Keratinocyte (primary cell): ENCODE measurements at regions not wholly inside any gene's neighbourhood (a gene's known extent, or its start where the extent isn't known, plus 50 kb on each side); places are given as distances from the start of the nearest gene placed in this dataset.

ENCODE experiments used
- EZH2 ChIP-seq: IDR thresholded peaks from one replicate; pipeline ENCODE4 v1.6.1; 2012; ENCODE audit warnings: inconsistent platforms, mild to moderate bottlenecking, low read length, moderate library complexity
- TF ChIP-seq, protein P1 (sequence below), 3 experiments: IDR thresholded peaks in 1 of 3; conservative IDR thresholded peaks in 1 of 3; optimal IDR thresholded peaks in 1 of 3; 2 replicates in 2 of 3; 3 replicates in 1 of 3; pipeline versions ENCODE3 to v1.5.1; 2011; ENCODE audit warnings: low read length in 3 of 3, mild to moderate bottlenecking in 3 of 3, moderate library complexity in 2 of 3, control low read depth in 1 of 3, inconsistent platforms in 1 of 3; ENCODE audit not compliant: insufficient read depth in 2 of 3; ENCODE audit errors: extremely low read depth in 1 of 3

DNA sequence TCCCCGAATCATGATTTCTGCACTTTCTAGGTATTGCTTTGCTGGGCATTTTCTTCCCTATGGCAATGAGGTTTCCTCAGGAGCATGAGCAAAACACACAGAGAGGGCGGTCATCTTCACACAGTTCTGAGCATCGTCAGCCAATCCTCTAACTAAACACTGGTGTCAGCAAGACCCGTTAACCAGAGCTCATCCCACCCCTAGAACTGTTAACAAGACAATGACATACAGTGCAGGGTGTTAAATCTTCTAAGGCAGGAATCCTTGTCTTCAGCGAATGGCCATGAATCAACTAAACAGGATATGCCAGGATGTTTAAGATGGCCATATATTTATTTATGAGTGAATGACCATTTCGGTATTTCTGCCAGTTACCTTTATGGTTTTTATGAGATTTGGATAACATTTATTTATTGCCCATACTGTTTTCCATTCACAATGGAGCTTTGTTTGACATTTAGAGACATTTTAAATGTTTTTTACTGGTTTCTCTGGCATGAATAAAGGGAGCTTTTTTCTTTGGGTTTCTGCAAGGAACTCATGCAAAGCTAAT lies 411.5 kb upstream of the PROK2 start:
- TF ChIP-seq, protein P1, sequence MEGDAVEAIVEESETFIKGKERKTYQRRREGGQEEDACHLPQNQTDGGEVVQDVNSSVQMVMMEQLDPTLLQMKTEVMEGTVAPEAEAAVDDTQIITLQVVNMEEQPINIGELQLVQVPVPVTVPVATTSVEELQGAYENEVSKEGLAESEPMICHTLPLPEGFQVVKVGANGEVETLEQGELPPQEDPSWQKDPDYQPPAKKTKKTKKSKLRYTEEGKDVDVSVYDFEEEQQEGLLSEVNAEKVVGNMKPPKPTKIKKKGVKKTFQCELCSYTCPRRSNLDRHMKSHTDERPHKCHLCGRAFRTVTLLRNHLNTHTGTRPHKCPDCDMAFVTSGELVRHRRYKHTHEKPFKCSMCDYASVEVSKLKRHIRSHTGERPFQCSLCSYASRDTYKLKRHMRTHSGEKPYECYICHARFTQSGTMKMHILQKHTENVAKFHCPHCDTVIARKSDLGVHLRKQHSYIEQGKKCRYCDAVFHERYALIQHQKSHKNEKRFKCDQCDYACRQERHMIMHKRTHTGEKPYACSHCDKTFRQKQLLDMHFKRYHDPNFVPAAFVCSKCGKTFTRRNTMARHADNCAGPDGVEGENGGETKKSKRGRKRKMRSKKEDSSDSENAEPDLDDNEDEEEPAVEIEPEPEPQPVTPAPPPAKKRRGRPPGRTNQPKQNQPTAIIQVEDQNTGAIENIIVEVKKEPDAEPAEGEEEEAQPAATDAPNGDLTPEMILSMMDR (optimal IDR thresholded peaks at IDR 0.05 in 1 of 3, IDR thresholded peaks at IDR 0.05 in 1 of 3, conservative IDR thresholded peaks at IDR 0.05 in 1 of 3; ENCODE audit: extremely low read depth in 1 of 3, insufficient read depth in 2 of 3, low read length in 3 of 3), result no peak
- no peak for TF ChIP-seq EZH2
